GM21717 (cell line): ENCODE measurements at regions not wholly inside any gene's neighbourhood (a gene's known extent, or its start where the extent isn't known, plus 50 kb on each side); places are given as distances from the start of the nearest gene placed in this dataset.

Source experiments
- ATAC-seq: cut with Tn5 transposase; IDR thresholded peaks from one replicate; pipeline ENCODE4 v1.9.1; 2021; ENCODE audit warnings: mild to moderate bottlenecking, moderate library complexity; ENCODE audit not compliant: unreplicated experiment

DNA sequence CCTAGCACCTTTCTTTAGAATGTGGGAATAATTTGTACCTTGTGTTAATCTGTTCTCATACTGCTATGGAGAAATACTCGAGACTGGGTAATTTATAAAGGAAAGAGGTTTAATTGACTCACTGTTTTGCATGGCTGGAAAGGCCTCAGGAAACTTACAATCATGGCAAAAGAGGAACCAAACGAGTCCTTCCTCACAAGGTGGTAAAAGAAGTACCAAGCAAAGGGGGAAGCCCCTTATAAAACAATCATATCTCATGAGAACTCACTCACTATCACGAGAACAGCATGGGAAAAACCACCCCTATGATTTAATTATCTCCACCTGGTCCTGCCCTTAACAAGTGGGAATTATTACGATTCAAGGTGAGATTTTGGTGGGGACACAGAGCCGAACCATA is 127.1 kb upstream of the ANO3 start:
- ATAC-seq, result no peak

DNA sequence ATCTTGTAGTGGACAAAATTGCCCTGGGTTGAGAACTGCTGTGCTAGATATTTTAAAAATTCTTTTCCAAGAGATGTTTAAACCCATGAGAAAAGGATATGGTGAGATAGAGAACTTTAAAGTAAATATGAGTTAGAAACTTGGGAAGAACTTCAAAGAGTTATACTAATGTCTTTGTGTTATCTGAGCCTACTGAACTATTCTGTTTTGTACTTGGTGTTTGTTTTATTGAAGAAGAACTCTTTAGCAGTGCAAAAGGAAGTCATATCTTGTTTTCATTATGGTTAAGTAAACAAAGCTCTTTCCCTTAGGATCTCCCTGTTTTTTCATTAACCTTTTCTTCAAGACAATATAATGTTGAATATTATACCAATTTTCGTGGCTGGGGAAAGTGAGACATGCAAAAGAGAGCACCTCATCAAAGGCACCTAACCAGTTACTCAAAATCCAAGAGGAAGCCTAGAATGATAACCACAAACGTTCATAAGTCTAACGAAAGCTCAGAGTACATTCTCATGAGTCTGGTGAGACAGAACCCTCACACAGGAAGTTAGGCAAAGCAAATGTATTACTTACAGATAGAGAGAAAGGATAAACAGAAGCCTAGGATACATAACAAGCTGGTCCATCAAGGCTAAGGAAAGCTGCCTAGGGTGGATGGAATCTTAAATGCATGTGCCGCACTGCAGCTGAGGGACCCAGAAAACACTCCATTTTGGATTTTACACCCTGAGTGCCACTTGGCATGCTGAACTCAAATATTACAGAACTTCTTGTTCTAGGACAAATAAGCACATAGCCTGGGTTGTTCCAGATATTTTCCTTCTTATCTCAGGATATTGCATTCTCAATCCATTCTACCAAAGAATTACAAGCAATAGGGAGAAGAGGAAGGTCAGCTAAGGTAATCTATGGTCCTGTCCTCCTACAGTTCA is 112.5 kb upstream of the ANO3 start:
- no peak for ATAC-seq

DNA sequence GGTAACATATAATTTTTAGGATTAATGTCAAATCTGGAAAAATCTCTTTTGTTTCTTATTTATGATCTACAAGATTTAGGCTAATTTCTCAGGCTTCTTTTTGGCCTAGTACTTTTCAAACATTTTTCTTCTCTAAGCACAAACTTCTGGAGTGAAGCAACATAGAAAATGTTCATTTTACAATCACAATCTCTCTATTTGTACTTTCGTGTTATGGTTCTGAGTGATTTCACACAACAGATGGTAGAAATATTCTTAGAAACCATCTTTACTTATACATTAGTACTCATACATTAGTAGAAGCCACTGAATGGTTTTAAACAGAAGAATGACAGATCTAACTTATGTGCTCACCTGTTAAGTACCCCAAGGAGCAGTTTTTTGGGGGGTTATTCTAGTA is 106.3 kb upstream of the ANO3 start:
- no peak for ATAC-seq

DNA sequence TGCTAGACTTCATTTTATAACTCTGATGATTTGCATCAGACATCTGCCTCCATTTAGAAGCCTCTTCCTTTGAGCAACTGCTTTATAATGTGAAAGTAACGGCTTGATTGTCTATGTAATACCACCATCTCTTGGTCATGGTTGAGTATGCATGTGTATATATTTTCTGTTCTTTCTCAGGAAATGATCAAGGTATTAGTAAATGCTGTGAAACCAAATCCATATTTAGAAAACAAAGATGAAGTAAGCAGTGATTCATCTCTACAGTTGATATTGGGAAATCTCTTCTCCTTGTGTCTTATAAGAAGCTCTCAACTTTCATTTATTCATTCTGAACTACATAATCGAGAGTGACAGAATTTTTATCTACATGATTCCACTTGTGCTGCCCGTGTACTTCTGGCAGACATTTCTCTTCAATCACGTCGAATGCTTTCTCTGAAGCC is 104.6 kb upstream of the ANO3 start:
- ATAC-seq, result peak; percentile 89

DNA sequence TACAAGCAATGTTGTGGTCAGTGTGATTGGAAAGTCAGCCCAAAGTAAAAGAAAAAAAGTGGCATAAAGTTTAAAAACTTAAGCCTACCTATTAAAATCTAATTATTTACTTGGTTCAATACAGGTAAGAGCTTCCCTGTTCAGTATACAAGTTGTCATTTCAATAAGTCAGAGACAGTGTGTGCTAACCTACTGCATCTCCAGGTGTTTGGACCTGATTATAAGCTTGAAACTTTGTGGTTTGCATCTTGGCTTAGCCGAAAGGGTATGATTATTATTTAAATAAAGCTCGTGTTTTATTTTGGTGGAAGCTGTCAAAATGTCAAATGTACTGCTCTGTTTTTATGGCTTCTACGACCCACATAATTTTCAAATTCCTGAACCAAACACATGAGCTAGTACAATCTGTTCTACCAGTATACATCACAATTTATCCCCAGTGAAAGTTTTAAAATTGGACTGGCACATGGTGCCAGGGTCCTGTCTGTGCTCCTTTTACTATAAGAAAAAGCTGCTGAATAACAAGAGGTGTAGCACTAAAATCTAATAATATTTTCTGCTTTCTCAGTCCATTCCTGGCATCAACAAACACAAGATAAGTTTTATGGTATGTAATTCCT is 103.9 kb upstream of the ANO3 start:
- no peak for ATAC-seq

DNA sequence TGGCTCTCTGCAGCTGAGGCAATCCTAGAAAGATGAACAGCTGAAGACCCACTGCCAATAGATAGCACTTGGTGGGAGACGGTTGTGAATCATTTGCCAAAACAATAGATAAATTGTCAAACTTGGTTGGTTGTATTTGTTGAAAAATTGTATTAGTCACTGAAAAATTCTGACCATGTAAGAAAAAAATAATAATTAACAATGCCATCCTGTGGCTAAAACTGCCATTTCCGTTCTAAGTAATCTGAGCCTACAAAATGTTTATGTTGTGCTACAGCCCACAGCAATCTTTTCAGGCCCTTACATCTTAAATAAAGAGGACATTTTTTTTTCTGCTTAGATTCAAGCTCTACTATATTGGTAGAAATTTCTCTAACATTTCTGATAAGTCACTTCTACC is 103.2 kb upstream of the ANO3 start:
- ATAC-seq, result no peak

DNA sequence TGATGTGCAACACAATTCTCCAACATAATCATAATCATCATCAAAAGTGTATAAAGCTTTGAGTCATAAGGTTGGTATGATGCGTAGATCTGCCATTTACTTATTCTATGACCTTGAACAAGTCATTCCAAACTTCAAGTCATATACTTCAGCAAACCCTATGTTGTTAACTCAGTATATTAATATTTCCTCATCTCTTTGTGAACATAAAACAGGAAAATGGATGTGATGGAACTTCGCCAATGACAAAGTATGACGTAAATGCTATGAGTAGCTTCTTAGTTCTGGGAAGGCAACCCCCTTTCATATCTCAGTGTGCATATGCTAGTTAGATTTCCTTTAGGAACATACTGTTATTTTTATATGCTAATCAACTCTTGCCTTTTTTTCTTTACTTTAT is 102.7 kb upstream of the ANO3 start:
- ATAC-seq, result no peak

DNA sequence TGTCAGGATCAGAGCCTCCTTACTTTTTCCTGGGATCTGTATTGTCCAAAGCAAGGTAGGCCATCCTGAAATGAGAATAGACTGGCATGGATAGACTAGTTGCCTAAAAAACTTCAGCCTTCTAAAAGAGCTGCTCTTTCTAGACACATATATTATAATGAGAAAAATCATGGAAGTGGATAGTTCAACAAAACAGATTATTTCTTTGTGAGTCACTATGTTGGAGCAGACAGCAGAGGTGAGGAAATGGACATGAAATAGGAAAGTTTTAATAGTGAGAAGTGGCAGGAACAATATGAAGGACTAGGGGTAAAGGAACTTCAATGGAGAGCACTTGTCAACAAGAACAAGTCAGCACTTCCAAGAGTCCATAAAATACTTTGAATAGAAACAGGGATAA is 101.9 kb upstream of the ANO3 start:
- no peak for ATAC-seq

DNA sequence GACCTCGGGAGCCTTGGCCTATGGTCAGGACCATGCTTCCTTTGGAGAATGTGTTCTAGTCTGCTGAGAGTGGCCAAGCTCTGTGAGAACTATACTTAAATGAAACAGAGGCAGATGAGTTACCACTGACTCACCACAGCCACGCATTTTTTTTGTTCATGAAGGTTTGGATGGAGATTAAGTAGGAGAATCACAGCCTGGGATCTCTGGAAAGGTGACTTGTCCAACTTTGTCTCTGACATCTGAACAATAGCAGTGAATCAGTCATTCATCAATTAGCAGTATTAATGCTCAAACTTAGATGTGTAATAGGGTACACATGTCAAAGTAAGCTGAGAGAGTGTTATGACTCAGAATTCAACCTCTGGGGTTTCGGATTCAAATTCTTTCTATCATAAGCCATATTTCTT is 100.7 kb upstream of the ANO3 start:
- no peak for ATAC-seq

DNA sequence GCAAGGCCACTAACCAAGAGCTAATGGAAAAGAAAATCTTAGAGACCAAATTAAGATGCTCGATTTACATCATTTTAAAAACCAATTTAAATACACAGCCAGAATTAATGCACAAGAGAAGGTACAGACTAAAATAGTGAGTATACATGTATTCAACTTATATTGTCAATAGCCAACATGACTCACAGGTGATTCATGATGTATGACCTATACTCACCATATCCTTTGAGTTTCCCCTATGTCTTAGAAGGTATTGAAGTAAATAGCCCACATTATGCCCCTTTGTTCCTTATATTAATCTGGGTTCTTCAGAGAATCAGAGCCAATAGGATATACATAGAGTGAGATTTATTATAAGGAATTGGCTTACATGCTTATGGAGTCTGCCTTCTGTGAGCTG is 97.5 kb upstream of the ANO3 start:
- no peak for ATAC-seq

DNA sequence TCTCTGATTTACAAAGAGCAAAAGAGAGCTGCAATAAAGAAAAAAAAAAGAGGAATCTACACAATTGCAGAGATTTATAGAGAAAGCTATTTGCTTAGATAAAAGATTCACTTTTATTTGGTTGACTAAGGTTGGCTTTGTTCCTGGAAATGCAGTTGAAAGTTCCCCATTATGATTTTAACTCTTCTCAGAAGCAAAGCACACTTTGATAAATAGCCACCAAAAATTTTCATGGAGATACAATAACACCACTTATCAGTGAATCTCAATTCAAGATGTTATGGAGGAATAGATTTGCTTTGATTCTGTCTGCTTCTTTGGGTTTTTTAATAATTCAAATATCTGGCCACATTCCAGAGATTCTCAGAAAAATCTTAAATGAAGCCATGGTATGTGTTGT is 88.5 kb upstream of the ANO3 start:
- no peak for ATAC-seq

DNA sequence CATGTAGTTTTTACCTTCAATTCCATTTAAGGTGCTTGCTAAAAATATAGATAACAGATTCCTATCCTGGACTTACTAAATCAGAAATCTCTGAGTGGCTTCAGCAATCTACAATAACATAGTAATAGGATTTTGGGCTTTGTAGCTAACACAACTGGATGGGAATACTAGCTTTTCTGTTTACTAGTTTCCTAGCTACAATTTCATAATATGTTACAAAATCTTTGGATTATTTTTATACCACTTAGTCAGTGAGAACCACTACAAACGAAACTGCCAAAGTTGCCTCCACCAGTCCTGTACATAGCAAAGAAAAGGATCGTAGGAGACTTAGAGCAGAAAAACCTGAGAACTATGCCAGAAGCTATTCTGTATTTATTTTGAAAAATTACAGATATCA is 87.7 kb upstream of the ANO3 start:
- ATAC-seq, result no peak

DNA sequence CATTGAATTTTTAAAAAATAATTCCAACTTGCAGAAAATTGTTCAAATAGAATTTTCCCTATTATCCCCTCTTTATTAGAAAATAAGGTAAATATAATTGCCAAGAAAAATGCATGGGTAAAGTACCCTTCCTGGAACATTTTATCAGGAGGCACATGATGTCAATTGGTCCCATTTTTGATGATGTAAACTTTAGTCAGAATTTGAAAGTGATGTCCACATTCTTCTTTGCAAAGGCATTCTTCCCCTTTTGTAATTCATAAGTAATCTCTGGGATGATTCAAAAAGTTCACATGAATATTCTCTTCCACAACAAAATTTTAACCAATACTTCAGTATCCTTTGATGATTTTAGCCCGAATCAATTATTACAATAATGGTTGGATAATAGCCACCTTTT is 86.9 kb upstream of the ANO3 start:
- no peak for ATAC-seq

DNA sequence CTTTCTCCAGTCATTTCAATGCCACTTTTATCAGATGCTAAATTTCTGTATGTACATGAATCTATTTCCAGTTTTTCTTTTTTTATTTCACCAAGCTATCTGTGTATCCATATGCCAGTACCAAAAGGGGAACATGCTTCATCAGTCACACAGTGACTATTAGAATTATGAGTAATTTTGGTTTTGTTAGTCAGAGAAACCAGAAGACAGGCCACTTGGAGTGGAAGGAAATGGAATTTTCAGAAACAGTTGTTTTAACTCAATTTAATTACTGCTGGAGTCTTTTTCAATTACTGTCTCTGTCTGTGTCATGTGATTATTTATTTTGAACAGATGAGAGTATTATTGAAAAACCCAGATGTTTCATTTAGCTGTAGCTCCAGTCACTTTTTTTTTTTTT is 84.6 kb upstream of the ANO3 start:
- no peak for ATAC-seq

DNA sequence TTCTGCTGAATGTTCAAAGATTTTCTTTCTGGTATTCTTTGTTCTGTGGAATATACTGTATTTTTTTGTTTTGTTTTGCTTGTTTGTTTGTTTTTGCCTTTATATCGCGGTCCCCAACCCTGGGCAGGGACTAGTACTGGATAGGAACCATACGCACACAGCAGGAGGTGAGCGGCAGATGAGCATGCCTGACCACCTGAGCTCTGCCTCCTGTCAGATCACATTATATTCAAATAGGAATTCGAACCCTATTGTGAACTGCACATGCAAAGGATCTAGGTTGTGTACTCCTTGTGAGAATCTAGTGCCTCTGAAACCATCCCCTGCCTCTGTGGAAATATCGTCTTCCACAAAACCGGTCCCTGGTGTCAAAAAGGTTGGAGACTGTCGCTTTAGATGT is 83.3 kb upstream of the ANO3 start:
- no peak for ATAC-seq

DNA sequence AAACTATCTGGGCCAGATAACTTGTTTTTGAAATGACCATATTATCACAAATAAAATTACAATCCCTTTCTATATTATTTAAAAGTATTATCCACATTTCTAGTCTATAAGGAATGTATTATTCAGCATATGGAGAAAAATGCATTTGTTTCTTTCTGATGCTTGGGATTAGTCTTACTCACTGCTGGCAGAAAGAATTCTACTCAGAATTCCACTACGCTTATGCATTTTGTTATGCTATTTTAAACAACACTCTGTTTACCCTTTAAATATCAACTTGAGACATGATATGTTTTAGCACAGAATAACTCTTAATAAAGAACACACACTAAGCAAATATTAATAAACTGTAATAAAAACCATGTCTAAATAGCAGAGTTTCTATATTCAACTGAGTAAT is 77.6 kb upstream of the ANO3 start:
- no peak for ATAC-seq

DNA sequence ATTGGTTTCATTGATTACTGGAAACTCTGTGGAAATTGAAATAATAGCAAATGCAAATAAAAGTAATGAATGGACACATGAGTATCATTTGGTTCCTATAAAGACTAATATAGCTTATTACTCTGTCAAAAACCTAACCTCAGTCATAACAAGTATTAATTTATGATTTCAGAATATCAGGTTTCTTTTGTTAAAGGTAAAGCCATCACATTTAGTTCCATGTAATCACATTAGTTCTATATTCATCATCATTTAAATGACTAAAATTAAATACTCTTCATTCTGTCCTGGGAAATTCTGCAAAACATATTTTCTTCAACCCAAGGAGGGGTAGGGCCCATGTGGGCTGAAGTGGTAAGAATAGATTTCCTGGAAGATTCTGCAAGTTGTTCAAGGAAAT is 68.2 kb upstream of the ANO3 start:
- ATAC-seq, result no peak

DNA sequence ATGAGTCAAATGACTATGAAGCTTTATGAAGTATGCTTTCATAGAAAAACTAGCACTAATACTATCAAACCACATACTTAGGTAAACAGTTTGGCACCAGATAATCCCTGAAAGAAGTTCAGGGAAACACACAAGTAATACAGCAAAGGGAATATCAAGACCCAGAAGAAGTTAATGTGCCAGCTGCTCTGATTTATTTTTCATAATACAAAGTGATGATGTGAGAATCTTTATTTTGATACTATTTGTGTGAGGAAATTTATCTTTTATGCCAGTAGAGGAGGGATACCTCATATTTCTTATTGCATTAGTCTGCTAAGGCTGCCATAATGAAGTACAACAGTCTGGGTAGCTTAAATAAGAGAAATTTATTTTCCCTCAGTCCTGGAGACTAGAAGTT is 67.7 kb upstream of the ANO3 start:
- no peak for ATAC-seq

DNA sequence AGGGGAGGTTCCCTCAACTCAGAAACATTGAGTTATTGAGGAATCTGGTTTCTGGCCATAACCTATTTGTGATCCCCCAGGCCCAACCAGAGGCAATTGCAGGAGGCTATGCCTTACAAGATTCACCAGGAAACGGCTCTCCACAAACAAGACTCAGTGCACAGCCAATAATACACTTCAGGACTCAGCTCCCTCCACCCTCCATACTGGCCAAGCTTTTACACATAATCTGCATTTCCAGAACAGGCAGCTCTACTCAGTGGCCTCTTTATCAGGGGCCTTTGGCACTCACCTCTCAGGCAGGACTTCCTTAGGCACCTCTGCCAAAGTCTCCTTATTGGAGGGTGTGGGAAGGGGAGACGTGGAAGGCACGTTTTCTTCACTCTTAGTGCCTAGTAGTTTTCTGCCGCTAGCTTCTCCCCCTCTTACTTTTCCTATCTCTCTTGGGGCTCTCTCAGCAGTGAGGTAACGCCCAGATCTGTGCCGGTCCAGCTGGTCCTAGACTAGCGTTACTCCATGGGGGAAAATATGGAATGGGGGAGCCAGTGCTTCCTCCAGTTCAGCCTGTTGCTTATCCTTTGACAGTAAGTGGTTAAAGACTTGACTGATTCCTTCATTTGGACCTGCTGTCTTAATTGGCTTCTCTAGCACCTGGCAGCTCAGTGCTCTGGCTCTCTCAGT is 62.8 kb upstream of the ANO3 start:
- ATAC-seq, result no peak

DNA sequence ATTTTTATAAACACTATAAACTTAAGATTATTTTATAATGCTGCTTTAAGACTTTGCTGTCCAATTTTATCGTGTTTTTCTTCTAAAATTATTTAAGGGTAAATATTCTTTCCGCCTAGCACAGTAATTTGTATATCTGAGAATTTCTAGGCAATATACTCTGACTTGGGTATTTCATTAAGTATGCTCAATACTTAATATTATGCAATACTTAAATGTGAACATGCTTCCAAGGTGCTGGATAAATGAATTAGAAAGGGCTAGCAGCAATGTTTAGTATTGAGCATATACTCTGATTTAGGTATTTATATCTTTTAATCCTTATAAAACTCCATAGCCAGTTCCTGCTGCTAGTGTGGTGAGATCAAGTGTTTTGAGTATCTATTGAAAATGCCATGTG is 60.3 kb upstream of the ANO3 start:
- no peak for ATAC-seq

DNA sequence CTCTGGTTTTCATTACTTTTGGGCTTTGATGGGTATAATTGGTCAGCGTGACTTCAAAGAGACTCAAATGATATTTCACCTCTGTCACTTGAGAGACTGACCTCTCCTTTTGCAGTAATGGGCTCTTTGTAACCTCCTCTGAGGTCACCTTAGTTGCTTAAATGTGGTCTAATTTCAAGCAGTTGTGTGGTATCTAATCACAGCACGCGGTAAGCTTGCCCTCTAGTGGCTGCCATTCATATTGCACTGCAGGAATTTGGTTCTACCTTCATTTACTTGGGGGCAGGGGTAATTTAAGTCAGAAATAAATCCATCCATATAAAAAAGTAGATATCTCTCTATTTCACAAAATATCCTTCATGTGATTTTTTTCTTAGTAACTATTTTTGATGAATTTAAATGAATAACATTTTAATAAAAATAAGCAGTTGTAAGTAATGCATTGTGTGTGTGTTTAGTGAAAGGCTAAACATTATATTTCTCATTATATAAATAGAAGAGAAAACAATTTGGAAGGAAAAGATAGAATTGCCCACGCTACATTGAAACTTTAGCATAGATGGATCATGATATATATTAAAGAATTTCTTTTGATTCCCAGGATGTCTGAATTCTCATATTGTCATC is 55.0 kb upstream of the ANO3 start:
- ATAC-seq, result peak; percentile 90

DNA sequence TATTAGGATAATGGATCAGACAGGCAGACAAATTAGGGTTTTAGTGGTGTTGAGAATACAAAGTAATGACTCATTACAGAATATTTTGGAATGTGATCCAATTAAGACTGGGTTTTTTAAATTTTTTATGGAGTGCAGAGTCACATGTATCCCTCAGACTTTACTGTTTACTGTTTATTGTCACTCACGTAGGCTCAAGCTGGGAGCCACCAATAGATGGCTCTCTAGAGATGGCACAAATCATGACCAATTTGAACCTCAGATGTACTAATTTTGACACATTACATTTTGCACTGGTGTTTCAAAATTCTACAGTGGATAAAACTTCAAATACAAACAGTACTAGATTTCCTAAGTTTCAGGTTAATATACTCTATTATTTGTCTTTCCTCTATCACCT is 53.6 kb upstream of the ANO3 start:
- ATAC-seq, result no peak
